ENCODE measurements at regions not wholly inside any gene's neighbourhood (a gene's known extent, or its start where the extent isn't known, plus 50 kb on each side); places are given as distances from the start of the nearest gene placed in this dataset.

DNA sequence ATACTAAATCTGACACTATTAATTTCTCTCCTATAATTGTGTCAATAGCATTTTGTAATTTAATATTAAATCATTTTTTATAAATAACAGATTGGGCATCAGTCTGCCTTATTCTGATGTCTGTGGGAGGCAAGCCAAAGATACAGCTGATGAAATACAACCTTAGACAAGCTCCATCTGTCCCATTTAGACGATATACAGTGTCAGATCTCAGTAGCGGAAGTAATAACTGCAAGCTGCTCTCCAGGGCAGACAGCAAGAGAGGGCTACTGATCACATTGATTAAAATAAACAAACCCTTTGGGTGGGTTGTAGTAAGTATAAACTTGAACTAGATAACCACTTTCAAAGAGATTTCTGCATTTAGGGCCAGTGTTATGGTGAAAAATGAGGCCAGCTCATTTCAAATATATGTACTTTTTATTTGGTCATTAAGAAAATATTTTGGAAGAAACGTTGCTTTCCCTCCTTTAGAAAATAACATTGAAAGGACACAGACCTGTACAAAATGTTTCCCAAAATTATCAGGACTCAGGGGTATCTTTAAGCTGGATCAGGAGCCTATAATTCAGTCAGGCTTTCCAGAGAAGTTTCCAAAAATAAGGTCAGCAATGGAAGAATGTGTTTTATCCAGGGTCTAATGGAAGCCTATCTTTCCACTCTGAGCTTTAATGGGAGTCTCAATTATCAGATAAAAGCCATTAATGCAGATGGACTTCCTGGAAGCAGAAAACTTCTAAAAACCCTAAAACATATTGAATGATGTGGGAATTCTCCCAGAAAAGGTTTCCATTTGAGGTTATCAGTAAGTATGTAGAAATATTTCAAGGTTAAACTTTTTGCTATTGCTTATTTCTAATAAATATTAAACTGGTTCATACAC lies 1028.8 kb upstream of the IGFBP7 start:
- TF ChIP-seq, protein P1, sequence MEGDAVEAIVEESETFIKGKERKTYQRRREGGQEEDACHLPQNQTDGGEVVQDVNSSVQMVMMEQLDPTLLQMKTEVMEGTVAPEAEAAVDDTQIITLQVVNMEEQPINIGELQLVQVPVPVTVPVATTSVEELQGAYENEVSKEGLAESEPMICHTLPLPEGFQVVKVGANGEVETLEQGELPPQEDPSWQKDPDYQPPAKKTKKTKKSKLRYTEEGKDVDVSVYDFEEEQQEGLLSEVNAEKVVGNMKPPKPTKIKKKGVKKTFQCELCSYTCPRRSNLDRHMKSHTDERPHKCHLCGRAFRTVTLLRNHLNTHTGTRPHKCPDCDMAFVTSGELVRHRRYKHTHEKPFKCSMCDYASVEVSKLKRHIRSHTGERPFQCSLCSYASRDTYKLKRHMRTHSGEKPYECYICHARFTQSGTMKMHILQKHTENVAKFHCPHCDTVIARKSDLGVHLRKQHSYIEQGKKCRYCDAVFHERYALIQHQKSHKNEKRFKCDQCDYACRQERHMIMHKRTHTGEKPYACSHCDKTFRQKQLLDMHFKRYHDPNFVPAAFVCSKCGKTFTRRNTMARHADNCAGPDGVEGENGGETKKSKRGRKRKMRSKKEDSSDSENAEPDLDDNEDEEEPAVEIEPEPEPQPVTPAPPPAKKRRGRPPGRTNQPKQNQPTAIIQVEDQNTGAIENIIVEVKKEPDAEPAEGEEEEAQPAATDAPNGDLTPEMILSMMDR (IDR thresholded peaks at IDR 0.05), result no peak
- no peak for TF ChIP-seq POLR2A (IDR thresholded peaks at IDR 0.05)
- no peak for TF ChIP-seq EP300 (IDR thresholded peaks at IDR 0.05)
